Esophagus squamous epithelium (tissue), 5 donors: ENCODE measurements at regions not wholly inside any gene's neighbourhood (a gene's known extent, or its start where the extent isn't known, plus 50 kb on each side); places are given as distances from the start of the nearest gene placed in this dataset.
"Not testable (repeated sequence)": the region's sequence is repeated elsewhere in the genome, so short reads cannot be mapped to it uniquely, and the experiment has no call there.

Experiments used
- DNase-seq: peaks from one replicate; lab custom pipeline; 2025; lab: John Stamatoyannopoulos, UW
- H3K27ac ChIP-seq, 4 donors: fragments of 200-600 bp; sonication (generic); one replicate each; pipeline ENCODE4 v1.5.1; 2016 to 2019; ENCODE audit warnings: mild to moderate bottlenecking in 1 of 4
- H3K27me3 ChIP-seq, 4 donors: fragments of 200-600 bp; sonication (generic); 1 replicate in 3 of 4; 2 replicates in 1 of 4; pipeline versions ENCODE4 v1.5.1 to v1.6.0; 2017 to 2021; ENCODE audit warnings: antibody characterized with exemption in 1 of 4
- H3K36me3 ChIP-seq, 3 donors: fragments of 200-600 bp; sonication (generic); one replicate each; pipeline ENCODE4 v1.5.1; 2016 to 2019
- H3K4me1 ChIP-seq, 3 donors: fragments of 200-600 bp; sonication (generic); one replicate each; pipeline ENCODE4 v1.5.1; 2017 to 2019
- H3K4me3 ChIP-seq, 4 donors: fragments of 200-600 bp; sonication (generic); 1 replicate in 3 of 4; 2 replicates in 1 of 4; pipeline ENCODE4 v1.5.1; 2016 to 2019; ENCODE audit warnings: mild to moderate bottlenecking in 2 of 4, moderate library complexity in 1 of 4
- H3K9me3 ChIP-seq, 3 donors: fragments of 200-600 bp; sonication (generic); one replicate each; pipeline ENCODE4 v1.5.1; 2016 to 2019
- CTCF ChIP-seq, 6 experiments: fragments of 450-650 bp in 4 of 6; fragments of 200-600 bp in 2 of 6; sonication (generic) in 2 of 6; IDR thresholded peaks; one replicate each; pipeline ENCODE4 v1.5.1; 2016 to 2019; ENCODE audit warnings: antibody characterized with exemption in 6 of 6, mild to moderate bottlenecking in 4 of 6, moderate library complexity in 4 of 6
- WGBS, 2 donors: methylation state at CpG; one replicate each; pipeline ENCODE4 v1.1.5; 2018; 5-methylcytosine and 5-hydroxymethylcytosine counted together
- intact Hi-C: fragments of 100-400 bp; cut with DNase I; formaldehyde crosslinking; loops from one replicate; pipeline ENCODE4 v1.15.0; 2022
- donor health status: DM: yes; HTN: yes; CAD: no.

DNA sequence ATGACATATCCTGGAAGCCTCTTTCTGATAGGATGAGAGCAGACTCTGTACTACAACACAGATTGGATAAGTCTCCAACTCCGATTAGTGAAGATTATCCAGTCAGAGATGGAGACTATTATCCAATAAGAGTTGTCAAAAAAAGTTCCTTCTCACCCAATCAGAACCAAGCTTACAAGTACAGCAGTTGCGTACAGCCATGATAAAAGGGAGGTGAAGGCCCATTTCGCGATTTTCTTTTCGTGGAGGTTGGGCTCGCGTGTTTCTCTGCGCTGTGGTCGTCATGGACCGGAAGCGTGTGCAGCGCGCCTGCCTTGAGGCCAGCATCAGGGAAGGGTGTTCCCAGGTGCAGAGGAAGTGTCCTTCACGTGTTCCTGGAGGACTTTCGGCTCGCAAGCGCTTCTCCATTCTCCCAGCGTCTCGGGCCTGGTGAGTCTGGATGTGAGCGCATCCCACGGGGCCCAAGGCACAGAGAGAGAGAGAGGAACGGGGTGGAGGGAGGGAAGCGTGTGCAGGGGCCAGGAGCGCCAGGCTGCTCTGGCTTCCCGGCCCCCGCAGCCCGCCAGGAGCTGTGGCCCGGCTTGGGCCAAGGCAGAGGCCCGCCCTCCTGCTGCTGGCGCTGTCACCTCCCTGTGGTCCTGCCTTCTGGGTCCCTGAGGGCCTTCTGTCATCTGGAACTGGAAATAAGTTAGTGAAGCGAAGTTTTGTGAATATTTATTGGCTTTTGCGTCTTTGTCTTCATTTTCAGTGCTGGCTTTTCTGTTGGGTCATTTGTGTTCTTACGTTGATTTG, 53.9 kb downstream of the CDRT15L2 start:
- not testable (repeated sequence) for DNase-seq, H3K4me3 ChIP-seq

DNA sequence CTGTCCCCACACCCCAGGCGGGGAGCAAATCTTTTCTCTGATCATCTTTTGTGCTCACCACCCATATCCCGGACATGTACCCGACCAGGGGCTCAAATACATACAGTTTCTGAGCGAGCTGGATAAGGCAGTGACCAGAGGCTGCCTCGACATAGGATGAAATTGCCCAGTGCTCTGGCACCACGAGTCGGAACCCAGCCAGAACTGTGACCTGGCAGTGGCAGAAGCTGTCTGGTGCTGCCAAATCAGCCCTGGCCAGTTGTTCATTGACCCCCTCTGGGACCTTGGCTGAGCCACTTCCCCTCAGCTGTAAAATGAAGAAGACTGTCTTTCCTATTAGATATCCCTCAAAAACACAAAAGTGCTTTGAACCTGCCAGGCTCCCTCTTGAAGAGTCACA, 60.6 kb downstream of the CDRT15L2 start:
- H3K4me1 ChIP-seq, H3K27ac ChIP-seq, H3K4me3 ChIP-seq, H3K36me3 ChIP-seq, intact Hi-C loops, DNase-seq, H3K9me3 ChIP-seq, H3K27me3 ChIP-seq: not testable (repeated sequence)
- 60 to 74% methylated on average over 2 to 3 of the region's 7 CpGs for WGBS, 2 donors

More for the DNA sequence above, 53.9 kb downstream of the CDRT15L2 start:
- H3K36me3 ChIP-seq, H3K27ac ChIP-seq, H3K9me3 ChIP-seq, intact Hi-C loops, H3K4me1 ChIP-seq, H3K27me3 ChIP-seq: not testable (repeated sequence)
- WGBS, 2 donors = 88 to 90% methylated on average over 18 to 22 of the region's 33 CpGs

- H3K27me3 ChIP-seq, H3K4me1 ChIP-seq, H3K4me3 ChIP-seq, intact Hi-C loops, H3K9me3 ChIP-seq, H3K27ac ChIP-seq, H3K36me3 ChIP-seq, DNase-seq: not testable (repeated sequence)
- 26 to 66% methylated on average over 4 to 6 of the region's 13 CpGs for WGBS, 2 donors
- TF ChIP-seq CTCF (IDR thresholded peaks at IDR 0.05) = peak in 2 of 6 experiments; percentile 27 to 33
These were observed 67.2 kb downstream of the CDRT15L2 start for GRCh38 chr17:20646661-20647272.

- H3K9me3 ChIP-seq, H3K27ac ChIP-seq, intact Hi-C loops, DNase-seq, H3K4me3 ChIP-seq, H3K4me1 ChIP-seq, H3K36me3 ChIP-seq, H3K27me3 ChIP-seq: not testable (repeated sequence)
- WGBS, 2 donors = 53 to 80% methylated on average over 4 to 6 of the region's 8 CpGs
These were observed 69.7 kb downstream of the CDRT15L2 start for GRCh38 chr17:20649097-20649767.

GRCh38 chr17:20651022-20651421, 71.5 kb downstream of the CDRT15L2 start:
- H3K4me1 ChIP-seq, H3K27ac ChIP-seq, H3K36me3 ChIP-seq, intact Hi-C loops, H3K4me3 ChIP-seq, H3K27me3 ChIP-seq, H3K9me3 ChIP-seq, DNase-seq: not testable (repeated sequence)
- 80 to 82% methylated on average over 7 to 8 of the region's 8 CpGs for WGBS, 2 donors

- H3K4me1 ChIP-seq, DNase-seq, H3K27ac ChIP-seq, H3K9me3 ChIP-seq, H3K36me3 ChIP-seq, intact Hi-C loops, H3K4me3 ChIP-seq, H3K27me3 ChIP-seq: not testable (repeated sequence)
- 43 to 57% methylated on average over 1 of the region's 2 CpGs for WGBS, 2 donors
These were observed 72.2 kb downstream of the CDRT15L2 start for GRCh38 chr17:20651736-20652135.

- H3K4me3 ChIP-seq, H3K27me3 ChIP-seq, H3K9me3 ChIP-seq, DNase-seq, H3K36me3 ChIP-seq, H3K27ac ChIP-seq, intact Hi-C loops, H3K4me1 ChIP-seq: not testable (repeated sequence)
- WGBS, 2 donors = 14 to 71% methylated on average over 1 of the region's 5 CpGs
These were observed 73.9 kb downstream of the CDRT15L2 start for GRCh38 chr17:20653391-20653790.

DNA sequence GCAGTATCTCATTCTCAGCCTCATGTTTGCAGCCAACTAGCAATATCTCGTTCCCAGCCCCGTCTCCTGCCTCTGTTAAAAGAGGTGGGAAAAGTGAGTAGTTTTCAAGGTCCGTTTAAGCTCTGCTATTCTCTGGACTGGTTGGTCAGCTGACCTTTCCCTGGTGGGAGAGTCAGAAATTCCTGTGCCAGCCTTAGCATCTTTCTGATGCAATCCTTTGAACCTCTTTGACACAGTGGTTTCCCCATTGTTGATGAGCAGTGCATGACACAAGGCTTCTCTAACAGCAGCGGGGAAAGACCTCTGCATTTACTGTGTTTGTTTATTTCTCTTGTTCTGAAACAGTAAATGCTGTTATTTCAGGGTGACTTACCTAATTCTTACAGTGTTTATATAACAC, 74.6 kb downstream of the CDRT15L2 start:
- intact Hi-C loops, H3K27me3 ChIP-seq, H3K4me1 ChIP-seq, H3K4me3 ChIP-seq, H3K27ac ChIP-seq, H3K36me3 ChIP-seq, DNase-seq, H3K9me3 ChIP-seq: not testable (repeated sequence)
- 49 to 50% methylated on average over 3 to 4 of the region's 4 CpGs for WGBS, 2 donors

DNA sequence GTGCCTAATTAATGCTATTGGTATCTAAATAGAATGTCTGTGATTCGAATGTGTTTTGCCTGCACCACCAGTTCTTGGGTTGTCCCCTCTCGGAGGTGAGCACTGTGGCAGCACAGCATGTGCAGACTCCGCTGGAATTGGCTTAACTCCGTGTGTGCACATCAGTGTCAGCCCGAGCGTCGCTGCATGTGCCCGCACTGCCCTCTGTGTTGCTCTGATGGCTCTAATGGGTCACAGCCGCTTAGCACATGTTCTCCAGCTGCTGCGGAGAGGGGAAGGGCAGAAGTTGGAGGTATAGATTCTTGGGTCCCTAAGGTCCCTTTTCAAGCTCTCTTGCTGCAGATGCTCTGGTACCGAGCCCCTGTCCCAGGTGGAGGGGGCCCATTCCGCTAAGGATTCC, 75.1 kb downstream of the CDRT15L2 start:
- 73 to 78% methylated on average over 3 to 4 of the region's 12 CpGs for WGBS, 2 donors
- H3K27ac ChIP-seq, intact Hi-C loops: not testable (repeated sequence)

GRCh38 chr17:20665103-20665955, 85.8 kb downstream of the CDRT15L2 start:
- 31 to 47% methylated on average over 2 to 6 of the region's 6 CpGs for WGBS, 2 donors

More for the DNA sequence above, 75.1 kb downstream of the CDRT15L2 start:
- not testable (repeated sequence) for H3K27me3 ChIP-seq, H3K4me1 ChIP-seq, H3K4me3 ChIP-seq, H3K9me3 ChIP-seq, H3K36me3 ChIP-seq, DNase-seq

GRCh38 chr17:20666689-20667088, 87.2 kb downstream of the CDRT15L2 start:
- H3K27ac ChIP-seq, H3K4me1 ChIP-seq, H3K9me3 ChIP-seq, H3K36me3 ChIP-seq, H3K4me3 ChIP-seq, DNase-seq, H3K27me3 ChIP-seq, intact Hi-C loops: not testable (repeated sequence)
- WGBS, 2 donors = 73 to 77% methylated on average over 5 of the region's 6 CpGs

More at GRCh38 chr17:20665103-20665955, 85.8 kb downstream of the CDRT15L2 start:
- H3K27ac ChIP-seq, H3K4me3 ChIP-seq, H3K36me3 ChIP-seq, H3K27me3 ChIP-seq, DNase-seq, H3K4me1 ChIP-seq, intact Hi-C loops, H3K9me3 ChIP-seq: not testable (repeated sequence)
